ENCODE measurements at regions not wholly inside any gene's neighbourhood (a gene's known extent, or its start where the extent isn't known, plus 50 kb on each side); places are given as distances from the start of the nearest gene placed in this dataset.

DNA sequence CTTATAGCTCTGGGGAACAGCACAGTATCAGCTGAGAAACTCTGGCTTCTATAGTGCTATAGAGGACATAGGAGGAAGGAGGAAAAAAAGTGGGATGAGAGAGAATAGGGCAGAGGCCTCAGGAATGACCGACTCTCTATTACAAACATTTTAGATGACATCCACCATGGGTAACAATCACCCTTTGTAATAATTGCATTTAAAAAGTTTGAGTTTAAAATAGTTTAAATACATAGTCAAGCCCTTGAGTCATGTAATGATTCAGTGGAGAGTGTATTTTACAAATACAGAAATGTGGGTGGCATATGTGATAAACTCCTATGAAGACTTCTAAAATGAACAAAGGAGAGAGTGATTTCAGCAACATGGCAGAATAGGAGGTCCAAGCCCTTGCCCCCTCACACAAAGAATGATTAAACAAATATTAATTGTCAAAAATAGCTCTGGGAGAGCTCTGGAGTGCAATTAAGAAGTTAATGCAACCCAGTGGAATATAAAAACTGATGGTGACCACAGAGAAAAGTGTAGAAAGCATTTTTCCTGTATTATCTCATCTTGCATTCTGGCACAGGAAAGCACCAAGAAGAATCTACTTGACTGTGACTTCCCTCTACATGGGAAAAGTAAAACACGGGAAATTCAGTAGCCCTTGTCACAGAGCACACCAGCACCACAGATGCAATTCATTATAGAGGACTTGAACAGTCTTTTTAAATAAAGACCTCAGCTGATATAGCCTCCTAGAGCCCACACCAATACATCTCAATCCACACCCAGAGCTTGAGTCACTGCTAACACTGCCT lies 569.0 kb upstream of the SORCS1 start:
- H3K27ac ChIP-seq, result no peak overlapping the region
- peaks cover 0 to 9% (median 0%) of the 10 kb centered on the region in 4 donors for H3K9me3 ChIP-seq
- TF ChIP-seq POLR2AphosphoS5 (IDR thresholded peaks at IDR 0.05) (no peak), CTCF (IDR thresholded peaks at IDR 0.05) (no peak), EP300 (IDR thresholded peaks at IDR 0.05) (no peak), POLR2A (IDR thresholded peaks at IDR 0.05) (no peak)
- DNase-seq, result no peak
- no peak overlapping the region for H3K4me3 ChIP-seq
- H3K27me3 ChIP-seq, result no peaks in the 10 kb centered on the region
- WGBS, 2 donors, result 81 to 85% methylated on average over 2 of the region's 2 CpGs
- intact Hi-C loops (cut with DNase I), result no loop called here
- H3K4me1 ChIP-seq, result no peaks in the 10 kb centered on the region
- no peaks in the 10 kb centered on the region for H3K36me3 ChIP-seq

- Histone ChIP-seq H3K9me3 (peaks cover 0 to 9% (median 0%) of the 10 kb centered on the region in 4 donors), H3K27me3 (no peaks in the 10 kb centered on the region), H3K4me3 (no peak overlapping the region), H3K36me3 (no peaks in the 10 kb centered on the region), H3K4me1 (no peaks in the 10 kb centered on the region), H3K27ac (no peak overlapping the region)
- no peak for DNase-seq
- intact Hi-C loops (cut with DNase I), result no loop called here
- TF ChIP-seq POLR2AphosphoS5 (IDR thresholded peaks at IDR 0.05), result no peak
- TF ChIP-seq CTCF (IDR thresholded peaks at IDR 0.05), result no peak
- TF ChIP-seq EP300 (IDR thresholded peaks at IDR 0.05), result no peak
- no peak for TF ChIP-seq POLR2A (IDR thresholded peaks at IDR 0.05)
- 95 to 96% methylated on average over 7 of the region's 7 CpGs for WGBS, 2 donors
Observed at GRCh38 chr10:107732045-107732444, 567.5 kb upstream of the SORCS1 start.

GRCh38 chr10:107728807-107729206 lies 564.3 kb upstream of the SORCS1 start:
- H3K27me3 ChIP-seq, result no peaks in the 10 kb centered on the region
- intact Hi-C loops (cut with DNase I), result no loop called here
- TF ChIP-seq EP300 (IDR thresholded peaks at IDR 0.05) (no peak), POLR2AphosphoS5 (IDR thresholded peaks at IDR 0.05) (no peak), POLR2A (IDR thresholded peaks at IDR 0.05) (no peak), CTCF (IDR thresholded peaks at IDR 0.05) (no peak)
- no peak overlapping the region for H3K4me3 ChIP-seq
- DNase-seq, result no peak
- H3K9me3 ChIP-seq, result peaks cover 0 to 5% (median 0%) of the 10 kb centered on the region in 4 donors
- no peaks in the 10 kb centered on the region for H3K36me3 ChIP-seq
- WGBS, 2 donors, result 16 to 45% methylated on average over 5 of the region's 5 CpGs
- no peaks in the 10 kb centered on the region for H3K4me1 ChIP-seq
- no peak overlapping the region for H3K27ac ChIP-seq

- intact Hi-C loops (cut with DNase I), result no loop called here
- no peak overlapping the region for H3K27ac ChIP-seq
- no peaks in the 10 kb centered on the region for H3K36me3 ChIP-seq
- H3K27me3 ChIP-seq, result no peaks in the 10 kb centered on the region
- no peak for DNase-seq
- peaks cover 0 to 3% (median 0%) of the 10 kb centered on the region in 4 donors for H3K9me3 ChIP-seq
- no peaks in the 10 kb centered on the region for H3K4me1 ChIP-seq
- no peak overlapping the region for H3K4me3 ChIP-seq
- TF ChIP-seq POLR2AphosphoS5 (IDR thresholded peaks at IDR 0.05) (no peak), EP300 (IDR thresholded peaks at IDR 0.05) (no peak), POLR2A (IDR thresholded peaks at IDR 0.05) (no peak), CTCF (IDR thresholded peaks at IDR 0.05) (no peak)
- WGBS, 2 donors, result 8 to 53% methylated on average over 2 of the region's 2 CpGs
Observed at GRCh38 chr10:107727767-107728317, 563.3 kb upstream of the SORCS1 start.
